GM21360 (cell line): ENCODE measurements at regions not wholly inside any gene's neighbourhood (a gene's known extent, or its start where the extent isn't known, plus 50 kb on each side); places are given as distances from the start of the nearest gene placed in this dataset.
"Not testable (repeated sequence)": the region's sequence is repeated elsewhere in the genome, so short reads cannot be mapped to it uniquely, and the experiment has no call there.

ENCODE experiments used
- ATAC-seq: cut with Tn5 transposase; IDR thresholded peaks from one replicate; pipeline ENCODE4 v1.9.1; 2021; ENCODE audit warnings: mild to moderate bottlenecking, moderate library complexity; ENCODE audit not compliant: unreplicated experiment

GRCh38 chr9:108270051-108270450 is 585.7 kb downstream of the ACTL7B start:
- ATAC-seq, result no peak

GRCh38 chr9:108269371-108269770 is 586.4 kb downstream of the ACTL7B start:
- ATAC-seq, result no peak

GRCh38 chr9:108265065-108265464 is 590.7 kb downstream of the ACTL7B start:
- ATAC-seq, result no peak

- no peak for ATAC-seq
These were observed 591.7 kb downstream of the ACTL7B start for GRCh38 chr9:108264093-108264492.

GRCh38 chr9:108262836-108263235 is 593.0 kb downstream of the ACTL7B start:
- no peak for ATAC-seq

GRCh38 chr9:108259917-108260675 is 595.7 kb downstream of the ACTL7B start:
- no peak for ATAC-seq

- no peak for ATAC-seq
These were observed 597.1 kb downstream of the ACTL7B start for GRCh38 chr9:108258640-108259039.

- ATAC-seq, result no peak
These were observed 598.4 kb downstream of the ACTL7B start for GRCh38 chr9:108257382-108257781.

- ATAC-seq, result no peak
These were observed 601.5 kb downstream of the ACTL7B start for GRCh38 chr9:108254236-108254635.

GRCh38 chr9:108247391-108247790 is 608.4 kb downstream of the ACTL7B start:
- not testable (repeated sequence) for ATAC-seq

- ATAC-seq, result no peak
These were observed 609.9 kb downstream of the ACTL7B start for GRCh38 chr9:108245901-108246300.

- ATAC-seq, result no peak
These were observed 610.5 kb downstream of the ACTL7B start for GRCh38 chr9:108245331-108245730.

- ATAC-seq, result no peak
These were observed 611.1 kb downstream of the ACTL7B start for GRCh38 chr9:108244686-108245085.

GRCh38 chr9:108241384-108242073 is 614.3 kb downstream of the ACTL7B start:
- no peak for ATAC-seq

- no peak for ATAC-seq
These were observed 616.0 kb downstream of the ACTL7B start for GRCh38 chr9:108239696-108240321.

- no peak for ATAC-seq
These were observed 620.2 kb downstream of the ACTL7B start for GRCh38 chr9:108235609-108236008.

GRCh38 chr9:108234811-108235210 is 621.0 kb downstream of the ACTL7B start:
- no peak for ATAC-seq

- ATAC-seq, result no peak
These were observed 630.5 kb downstream of the ACTL7B start for GRCh38 chr9:108225149-108225800.

- no peak for ATAC-seq
These were observed 631.1 kb downstream of the ACTL7B start for GRCh38 chr9:108224716-108225115.

- ATAC-seq, result no peak
These were observed 636.1 kb downstream of the ACTL7B start for GRCh38 chr9:108219664-108220063.
